ENCODE measurements at regions not wholly inside any gene's neighbourhood (a gene's known extent, or its start where the extent isn't known, plus 50 kb on each side); places are given as distances from the start of the nearest gene placed in this dataset.
A peak's percentile ranks its signal among the peaks of the same experiment; 100 is the strongest.
"Not testable (repeated sequence)": the region's sequence is repeated elsewhere in the genome, so short reads cannot be mapped to it uniquely, and the experiment has no call there.

GRCh38 chr13:50136678-50137077, 121.4 kb downstream of the KCNRG start:
- TF ChIP-seq, protein P1, sequence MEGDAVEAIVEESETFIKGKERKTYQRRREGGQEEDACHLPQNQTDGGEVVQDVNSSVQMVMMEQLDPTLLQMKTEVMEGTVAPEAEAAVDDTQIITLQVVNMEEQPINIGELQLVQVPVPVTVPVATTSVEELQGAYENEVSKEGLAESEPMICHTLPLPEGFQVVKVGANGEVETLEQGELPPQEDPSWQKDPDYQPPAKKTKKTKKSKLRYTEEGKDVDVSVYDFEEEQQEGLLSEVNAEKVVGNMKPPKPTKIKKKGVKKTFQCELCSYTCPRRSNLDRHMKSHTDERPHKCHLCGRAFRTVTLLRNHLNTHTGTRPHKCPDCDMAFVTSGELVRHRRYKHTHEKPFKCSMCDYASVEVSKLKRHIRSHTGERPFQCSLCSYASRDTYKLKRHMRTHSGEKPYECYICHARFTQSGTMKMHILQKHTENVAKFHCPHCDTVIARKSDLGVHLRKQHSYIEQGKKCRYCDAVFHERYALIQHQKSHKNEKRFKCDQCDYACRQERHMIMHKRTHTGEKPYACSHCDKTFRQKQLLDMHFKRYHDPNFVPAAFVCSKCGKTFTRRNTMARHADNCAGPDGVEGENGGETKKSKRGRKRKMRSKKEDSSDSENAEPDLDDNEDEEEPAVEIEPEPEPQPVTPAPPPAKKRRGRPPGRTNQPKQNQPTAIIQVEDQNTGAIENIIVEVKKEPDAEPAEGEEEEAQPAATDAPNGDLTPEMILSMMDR (IDR thresholded peaks at IDR 0.05; ENCODE audit: insufficient read depth, missing control alignments) = no peak
- FAIRE-seq = no peak
- DNase-seq (ENCODE audit: insufficient read length, low spot score) = no peak

DNA sequence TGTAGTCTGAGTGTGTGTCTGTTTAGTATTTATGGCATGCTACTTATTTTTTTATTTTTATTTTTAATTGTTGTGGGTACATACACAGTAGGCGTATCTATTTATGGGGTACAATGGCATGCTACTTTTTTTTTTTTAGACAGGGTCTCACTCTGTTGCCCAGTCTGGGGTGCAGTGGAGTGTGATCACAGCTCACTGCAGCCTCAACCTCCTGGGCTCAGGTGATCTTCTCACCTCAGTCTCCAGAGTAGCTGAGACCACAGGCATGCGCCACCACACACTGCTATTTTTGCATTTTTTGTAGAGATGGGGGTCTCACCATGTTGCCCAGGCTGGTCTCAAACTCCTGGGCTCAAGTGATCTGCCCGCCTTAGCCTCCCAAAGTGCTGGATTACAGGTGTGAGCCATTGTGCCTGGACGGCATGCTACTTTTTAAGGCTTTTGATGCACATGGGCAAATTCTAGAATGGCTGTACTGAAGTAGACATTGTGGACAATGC, 124.2 kb downstream of the KCNRG start:
- not testable (repeated sequence) for DNase-seq (ENCODE audit: insufficient read length, low spot score); FAIRE-seq

DNA sequence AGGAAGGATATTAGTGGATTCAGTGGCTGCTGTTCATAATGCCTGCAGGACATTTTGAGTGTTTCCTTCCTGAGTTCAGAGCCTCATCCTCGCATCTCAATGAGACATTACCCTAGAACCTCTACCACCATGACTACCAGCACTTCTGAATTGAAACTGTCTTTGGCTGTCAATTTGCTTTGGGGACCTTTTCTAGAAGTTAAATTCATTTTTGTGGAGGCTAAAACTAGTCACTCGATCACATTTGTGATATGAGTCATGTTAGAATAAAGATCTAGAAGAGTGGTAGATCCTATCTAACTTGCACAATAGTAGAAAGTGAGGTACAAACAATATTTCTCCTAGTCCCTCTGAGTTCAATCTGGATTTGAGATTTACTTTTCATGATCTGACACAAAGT, 124.9 kb downstream of the KCNRG start:
- FAIRE-seq = no peak
- TF ChIP-seq, protein P1 (IDR thresholded peaks at IDR 0.05; ENCODE audit: insufficient read depth, missing control alignments) = no peak
- no peak for DNase-seq (ENCODE audit: insufficient read length, low spot score)

GRCh38 chr13:50140581-50141374, 125.5 kb downstream of the KCNRG start:
- DNase-seq (ENCODE audit: insufficient read length, low spot score) = no peak
- TF ChIP-seq, protein P1 (IDR thresholded peaks at IDR 0.05; ENCODE audit: insufficient read depth, missing control alignments) = no peak
- no peak for FAIRE-seq

DNA sequence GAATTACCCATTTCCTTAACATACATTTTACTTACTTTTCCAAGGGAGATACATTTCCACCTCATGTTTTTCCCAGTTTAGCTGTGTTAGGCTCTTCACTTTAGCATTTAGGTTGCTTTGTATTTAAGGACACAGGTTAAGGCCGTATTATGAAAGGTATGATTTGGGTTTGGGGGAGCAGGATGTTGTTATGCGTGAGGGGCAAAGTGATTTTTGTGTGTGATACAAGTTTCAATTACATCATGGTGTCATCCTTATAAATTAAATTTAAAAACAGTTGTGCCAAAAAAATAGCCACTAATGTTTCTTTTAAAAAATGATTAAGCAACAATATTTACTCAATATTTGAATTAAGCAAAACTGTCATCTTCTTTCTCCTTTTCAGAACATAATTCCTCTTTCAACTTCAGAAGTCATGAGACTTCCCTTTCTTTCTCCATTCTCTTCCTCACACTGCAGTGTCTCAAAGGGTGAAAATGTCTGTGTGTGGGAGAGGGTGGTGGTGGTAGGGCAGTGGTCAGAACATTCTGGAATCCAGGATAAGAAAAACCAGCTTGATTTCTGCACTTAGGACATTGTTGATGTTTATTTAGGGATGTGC, 126.2 kb downstream of the KCNRG start:
- TF ChIP-seq, protein P1 (IDR thresholded peaks at IDR 0.05; ENCODE audit: insufficient read depth, missing control alignments) = no peak
- DNase-seq (ENCODE audit: insufficient read length, low spot score) (no peak), FAIRE-seq (no peak)

- TF ChIP-seq, protein P1 (IDR thresholded peaks at IDR 0.05; ENCODE audit: insufficient read depth, missing control alignments) = no peak
- DNase-seq (ENCODE audit: insufficient read length, low spot score) (no peak), FAIRE-seq (peak; percentile 51)
Measured at GRCh38 chr13:50144246-50145160, 129.3 kb downstream of the KCNRG start.

DNA sequence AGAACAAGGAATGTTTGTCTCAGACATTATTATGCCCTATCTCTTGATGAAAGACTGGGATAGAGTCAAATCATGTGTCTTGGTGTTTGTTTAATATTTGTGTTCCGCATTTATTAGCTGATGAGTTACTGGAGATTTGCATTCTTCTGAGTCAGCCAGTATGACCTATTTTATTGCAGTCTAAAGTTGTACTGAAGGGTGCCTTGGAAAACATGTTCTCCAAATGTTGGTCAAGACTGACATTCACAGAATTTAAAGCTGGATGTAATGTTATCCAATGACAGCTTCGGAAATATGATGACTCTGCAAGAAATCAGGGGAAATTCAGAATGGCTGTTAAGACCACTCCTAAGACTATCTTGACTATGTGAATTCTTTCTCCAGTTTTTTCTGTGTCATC, 134.0 kb downstream of the KCNRG start:
- TF ChIP-seq, protein P1 (IDR thresholded peaks at IDR 0.05; ENCODE audit: insufficient read depth, missing control alignments) = no peak
- peak; percentile 48 for FAIRE-seq
- DNase-seq (ENCODE audit: insufficient read length, low spot score) = no peak

Data from D721Med (cell line).